Left forelimb (tissue), 1 donor: ENCODE measurements at regions not wholly inside any gene's neighbourhood (a gene's known extent, or its start where the extent isn't known, plus 50 kb on each side); places are given as distances from the start of the nearest gene placed in this dataset.

Experiments used
- DNase-seq: peaks from one replicate; pipeline ENCODE4 v3.0.0-alpha.2; 2018; ENCODE audit warnings: low spot score

GRCh38 chr2:238701341-238702206 lies 146.3 kb upstream of the TWIST2 start:
- peak; percentile 62 for DNase-seq

GRCh38 chr2:238702276-238703052 lies 145.4 kb upstream of the TWIST2 start:
- peak; percentile 50 for DNase-seq

GRCh38 chr2:238703053-238703415 lies 144.9 kb upstream of the TWIST2 start:
- no peak for DNase-seq

- DNase-seq, result peak; percentile 48
Measured at GRCh38 chr2:238703436-238703835, 144.4 kb upstream of the TWIST2 start.

- peak; percentile 53 for DNase-seq
Measured at GRCh38 chr2:238704471-238705225, 143.2 kb upstream of the TWIST2 start.

- peak; percentile 9 for DNase-seq
Measured at GRCh38 chr2:238706163-238706562, 141.7 kb upstream of the TWIST2 start.

GRCh38 chr2:238706673-238707072 lies 141.2 kb upstream of the TWIST2 start:
- no peak for DNase-seq

GRCh38 chr2:238709325-238710025 lies 138.4 kb upstream of the TWIST2 start:
- peak; percentile 53 for DNase-seq

GRCh38 chr2:238710032-238710735 lies 137.7 kb upstream of the TWIST2 start:
- DNase-seq, result no peak

- DNase-seq, result peak; percentile 48
Measured at GRCh38 chr2:238710787-238711186, 137.1 kb upstream of the TWIST2 start.

- peak; percentile 22 for DNase-seq
Measured at GRCh38 chr2:238711346-238711745, 136.5 kb upstream of the TWIST2 start.

- DNase-seq, result peak; percentile 48
Measured at GRCh38 chr2:238712011-238712410, 135.9 kb upstream of the TWIST2 start.

GRCh38 chr2:238713198-238713826 lies 134.6 kb upstream of the TWIST2 start:
- DNase-seq, result peak; percentile 34

GRCh38 chr2:238714038-238714528 lies 133.8 kb upstream of the TWIST2 start:
- DNase-seq, result peak; percentile 65

- no peak for DNase-seq
Measured at GRCh38 chr2:238716171-238716570, 131.7 kb upstream of the TWIST2 start.

GRCh38 chr2:238716585-238716984 lies 131.3 kb upstream of the TWIST2 start:
- DNase-seq, result peak; percentile 23

GRCh38 chr2:238717084-238717483 lies 130.8 kb upstream of the TWIST2 start:
- peak; percentile 50 for DNase-seq

GRCh38 chr2:238719641-238720040 lies 128.2 kb upstream of the TWIST2 start:
- no peak for DNase-seq

- DNase-seq, result no peak
Measured at GRCh38 chr2:238720232-238720672, 127.6 kb upstream of the TWIST2 start.

GRCh38 chr2:238722181-238722580 lies 125.7 kb upstream of the TWIST2 start:
- DNase-seq, result peak; percentile 12
